Astrocyte (in vitro differentiated cells and primary cell): ENCODE measurements at regions not wholly inside any gene's neighbourhood (a gene's known extent, or its start where the extent isn't known, plus 50 kb on each side); places are given as distances from the start of the nearest gene placed in this dataset.

Source experiments
- DNase-seq: peaks from one replicate; pipeline ENCODE4 v3.0.0-alpha.2; 2010; ENCODE audit warnings: low read depth
- FAIRE-seq: peaks from 2 replicates; lab custom pipeline; 2011; peaks lifted over from hg19 to GRCh38; lab: Jason Lieb, UNC
- H2AFZ ChIP-seq: 2 replicates; pipeline ENCODE4 v1.6.0; 2012; ENCODE audit warnings: low read depth, low read length, inconsistent platforms
- H3K27ac ChIP-seq: 2 replicates; pipeline ENCODE4 v1.5.1; 2011; ENCODE audit warnings: low read depth, low read length, inconsistent platforms
- H3K27me3 ChIP-seq: 2 replicates; pipeline ENCODE4 v1.6.0; 2011; ENCODE audit warnings: low read length, inconsistent platforms; ENCODE audit not compliant: insufficient read depth
- H3K36me3 ChIP-seq: 2 replicates; pipeline ENCODE4 v1.5.1; 2011; ENCODE audit warnings: low read length, inconsistent platforms; ENCODE audit not compliant: insufficient read depth
- H3K4me1 ChIP-seq: 2 replicates; pipeline ENCODE4 v1.5.1; 2011; ENCODE audit warnings: low read length, inconsistent platforms; ENCODE audit not compliant: insufficient read depth
- H3K4me2 ChIP-seq: 2 replicates; pipeline ENCODE4 v1.6.0; 2012; ENCODE audit warnings: low read length, inconsistent platforms
- H3K4me3 ChIP-seq: 2 replicates; pipeline ENCODE4 v1.5.1; 2011; ENCODE audit warnings: low read depth, mild to moderate bottlenecking, low read length, inconsistent platforms; ENCODE audit not compliant: insufficient read depth
- H3K79me2 ChIP-seq: 2 replicates; pipeline ENCODE4 v1.6.0; 2012; ENCODE audit warnings: mild to moderate bottlenecking, low read length, inconsistent platforms; ENCODE audit not compliant: insufficient read depth
- H3K9ac ChIP-seq: 2 replicates; pipeline ENCODE4 v1.6.0; 2012; ENCODE audit warnings: mild to moderate bottlenecking, low read length, inconsistent platforms
- H3K9me3 ChIP-seq: 2 replicates; pipeline ENCODE4 v1.5.1; 2012; ENCODE audit warnings: low read depth, mild to moderate bottlenecking, low read length, inconsistent platforms; ENCODE audit not compliant: insufficient read depth
- H4K20me1 ChIP-seq: 2 replicates; pipeline ENCODE4 v1.6.0; 2012; ENCODE audit warnings: low read length, inconsistent platforms; ENCODE audit not compliant: insufficient read depth
- H3K27ac Mint-ChIP-seq: one replicate; pipeline ENCODE4 v1.8.0; 2021; ENCODE audit warnings: mild to moderate bottlenecking, mixed read lengths; ENCODE audit not compliant: unreplicated experiment
- H3K27me3 Mint-ChIP-seq: one replicate; pipeline ENCODE4 v1.8.0; 2021; ENCODE audit warnings: low read depth, mixed read lengths; ENCODE audit not compliant: unreplicated experiment
- H3K36me3 Mint-ChIP-seq: one replicate; pipeline ENCODE4 v1.8.0; 2021; ENCODE audit warnings: low read depth, mixed read lengths; ENCODE audit not compliant: unreplicated experiment
- H3K4me1 Mint-ChIP-seq: one replicate; pipeline ENCODE4 v1.8.0; 2021; ENCODE audit warnings: low read depth, mixed read lengths; ENCODE audit not compliant: unreplicated experiment
- H3K4me3 Mint-ChIP-seq: one replicate; pipeline ENCODE4 v1.8.0; 2021; ENCODE audit warnings: mild to moderate bottlenecking, moderate library complexity, mixed read lengths; ENCODE audit not compliant: unreplicated experiment
- H3K9me3 Mint-ChIP-seq: one replicate; pipeline ENCODE4 v1.8.0; 2021; ENCODE audit warnings: mild to moderate bottlenecking, mixed read lengths; ENCODE audit not compliant: unreplicated experiment
- CTCF ChIP-seq: IDR thresholded peaks from 2 replicates; pipeline ENCODE4 v1.5.1; 2011; ENCODE audit warnings: low read depth, mild to moderate bottlenecking, inconsistent platforms, low read length, moderate library complexity; ENCODE audit not compliant: insufficient read depth
- EZH2 ChIP-seq: IDR thresholded peaks from 2 replicates; pipeline ENCODE4 v1.6.1; 2012; ENCODE audit warnings: mild to moderate bottlenecking, low read length, inconsistent platforms; ENCODE audit not compliant: insufficient read depth

- Mint-ChIP-seq H3K27me3 (peaks cover 11% of the 10 kb centered on the region), H3K4me1 (peaks cover 4% of the 10 kb centered on the region), H3K9me3 (peaks cover 2% of the 10 kb centered on the region), H3K27ac (no peak overlapping the region), H3K4me3 (no peak overlapping the region), H3K36me3 (no peaks in the 10 kb centered on the region)
- Histone ChIP-seq H3K4me1 (no peaks in the 10 kb centered on the region), H3K27ac (no peak overlapping the region), H3K79me2 (no peaks in the 10 kb centered on the region), H3K36me3 (no peaks in the 10 kb centered on the region), H3K4me2 (no peak overlapping the region), H3K9me3 (no peaks in the 10 kb centered on the region), H3K9ac (no peak overlapping the region), H3K27me3 (peaks cover 50% of the 10 kb centered on the region), H3K4me3 (no peak overlapping the region), H2AFZ (no peak overlapping the region), H4K20me1 (no peaks in the 10 kb centered on the region)
- FAIRE-seq (no peak), DNase-seq (no peak)
- TF ChIP-seq EZH2 = no peak
- TF ChIP-seq CTCF = no peak
Observed at GRCh38 chr2:64367444-64368232, 86.3 kb upstream of the LGALSL start.

DNA sequence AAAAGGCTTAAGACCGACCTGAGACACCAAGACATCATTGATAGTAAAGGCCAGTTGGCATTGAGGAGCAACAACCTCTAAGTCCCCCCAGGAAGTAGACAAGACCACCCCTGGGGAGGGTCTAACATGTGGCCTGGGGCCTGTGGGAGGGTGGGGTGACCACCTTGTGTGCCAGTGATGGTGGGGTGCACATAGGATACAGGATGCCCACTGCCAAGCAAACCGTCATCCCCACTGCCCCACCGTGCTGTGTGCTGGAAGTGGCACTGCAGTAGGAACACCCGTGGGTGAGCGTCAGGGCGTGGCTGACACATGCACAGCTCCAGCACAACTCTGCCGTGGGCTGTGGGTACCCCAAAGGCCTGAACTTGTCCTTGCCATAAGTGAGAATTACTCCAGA is 84.3 kb upstream of the LGALSL start:
- TF ChIP-seq EZH2 = no peak
- TF ChIP-seq CTCF = no peak
- no peak overlapping the region for H3K4me2 ChIP-seq
- H3K4me3 Mint-ChIP-seq = no peak overlapping the region
- peaks cover 2% of the 10 kb centered on the region for H3K36me3 Mint-ChIP-seq
- peaks cover 6% of the 10 kb centered on the region for H3K4me1 Mint-ChIP-seq
- DNase-seq (no peak), FAIRE-seq (no peak)
- H3K9me3 ChIP-seq = no peaks in the 10 kb centered on the region
- no peaks in the 10 kb centered on the region for H3K4me1 ChIP-seq
- no peak overlapping the region for H3K27ac ChIP-seq
- H4K20me1 ChIP-seq = no peaks in the 10 kb centered on the region
- peaks cover 32% of the 10 kb centered on the region for H3K27me3 ChIP-seq
- H3K79me2 ChIP-seq = no peaks in the 10 kb centered on the region
- H3K9ac ChIP-seq = no peak overlapping the region
- H2AFZ ChIP-seq = no peak overlapping the region
- H3K36me3 ChIP-seq = no peaks in the 10 kb centered on the region
- no peak overlapping the region for H3K4me3 ChIP-seq
- H3K27me3 Mint-ChIP-seq = peaks cover 14% of the 10 kb centered on the region
- H3K27ac Mint-ChIP-seq = no peak overlapping the region
- no peaks in the 10 kb centered on the region for H3K9me3 Mint-ChIP-seq

DNA sequence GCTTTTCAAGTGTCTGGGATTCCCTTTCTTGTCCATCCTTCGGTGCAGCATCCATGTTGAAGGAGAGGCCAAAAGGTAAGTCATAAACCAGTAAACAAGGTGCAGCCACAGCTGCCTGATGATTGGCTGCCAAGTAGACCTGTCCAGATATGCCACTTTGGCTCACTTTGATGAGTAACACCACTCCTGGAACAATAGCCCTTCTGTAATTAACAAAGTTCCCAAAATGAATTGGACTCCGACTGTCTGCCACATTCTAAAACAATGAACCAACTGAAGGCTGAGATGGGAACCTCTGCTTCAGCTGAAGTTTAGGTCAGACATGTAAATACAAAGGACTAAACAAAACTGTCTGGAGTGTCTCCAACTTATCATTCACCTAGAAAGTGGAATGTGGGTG is 82.2 kb upstream of the LGALSL start:
- Histone ChIP-seq H3K79me2 (no peaks in the 10 kb centered on the region), H3K4me2 (no peak overlapping the region), H3K27me3 (peaks cover 19% of the 10 kb centered on the region), H4K20me1 (no peaks in the 10 kb centered on the region), H3K27ac (no peak overlapping the region), H3K9ac (no peak overlapping the region), H3K9me3 (peaks cover 3% of the 10 kb centered on the region), H3K36me3 (no peaks in the 10 kb centered on the region), H3K4me1 (no peaks in the 10 kb centered on the region), H3K4me3 (no peak overlapping the region), H2AFZ (no peak overlapping the region)
- no peak overlapping the region for H3K27ac Mint-ChIP-seq
- H3K9me3 Mint-ChIP-seq = no peaks in the 10 kb centered on the region
- TF ChIP-seq CTCF (no peak), EZH2 (no peak)
- H3K4me3 Mint-ChIP-seq = no peak overlapping the region
- peaks cover 2% of the 10 kb centered on the region for H3K36me3 Mint-ChIP-seq
- H3K4me1 Mint-ChIP-seq = peaks cover 6% of the 10 kb centered on the region
- no peak for FAIRE-seq
- no peak for DNase-seq
- peaks cover 16% of the 10 kb centered on the region for H3K27me3 Mint-ChIP-seq
